ENCODE measurements at regions not wholly inside any gene's neighbourhood (a gene's known extent, or its start where the extent isn't known, plus 50 kb on each side); places are given as distances from the start of the nearest gene placed in this dataset.

GRCh38 chr21:16073586-16073985 lies 343.8 kb downstream of the USP25 start:
- Histone ChIP-seq H3K27ac (ENCODE audit: low read length) (no peak overlapping the region), H3K4me1 (ENCODE audit: control insufficient read depth in 1 of 2, extremely low read depth in 1 of 2, insufficient read depth in 2 of 2, low read length in 2 of 2) (no peaks in the 10 kb centered on the region), H3K9me3 (no peaks in the 10 kb centered on the region), H3K36me3 (ENCODE audit: control insufficient read depth in 2 of 2, extremely low read depth in 1 of 2, insufficient read depth in 1 of 2, low read length in 1 of 2) (no peaks in the 10 kb centered on the region), H3K27me3 (replicated peaks in 1 of 2; ENCODE audit: control insufficient read depth in 2 of 2, extremely low read depth in 1 of 2, insufficient read depth in 2 of 2, low read length in 1 of 2) (no peaks in the 10 kb centered on the region), H3K4me3 (ENCODE audit: control insufficient read depth in 1 of 2, extremely low read depth in 1 of 2, low read length in 1 of 2) (no peak overlapping the region)
- no peaks in the 10 kb centered on the region for H3K36me3 Mint-ChIP-seq
- DNase-seq (no peak), ATAC-seq (replicated peaks in 1 of 4) (no peak)
- no peaks in the 10 kb centered on the region for H3K9me3 Mint-ChIP-seq
- no peak overlapping the region for H3K4me3 Mint-ChIP-seq
- H3K27ac Mint-ChIP-seq = no peak overlapping the region
- ChIA-PET CTCF (no interaction called here), POLR2A (no interaction called here)
- H3K4me1 Mint-ChIP-seq = no peaks in the 10 kb centered on the region
- H3K27me3 Mint-ChIP-seq = peaks cover 4 to 8% of the 10 kb centered on the region in 2 donors
- no CpG with 5 or more reads among the region's 2 CpGs for WGBS (ENCODE audit: insufficient coverage)

- Mint-ChIP-seq H3K36me3 (no peaks in the 10 kb centered on the region), H3K4me1 (no peaks in the 10 kb centered on the region), H3K27ac (no peak overlapping the region), H3K4me3 (no peak overlapping the region), H3K9me3 (no peaks in the 10 kb centered on the region), H3K27me3 (peaks cover 2 to 8% of the 10 kb centered on the region in 2 donors)
- ChIA-PET CTCF (no interaction called here), POLR2A (no interaction called here)
- Histone ChIP-seq H3K9me3 (no peaks in the 10 kb centered on the region), H3K27me3 (replicated peaks in 1 of 2; ENCODE audit: control insufficient read depth in 2 of 2, extremely low read depth in 1 of 2, insufficient read depth in 2 of 2, low read length in 1 of 2) (no peaks in the 10 kb centered on the region), H3K36me3 (ENCODE audit: control insufficient read depth in 2 of 2, extremely low read depth in 1 of 2, insufficient read depth in 1 of 2, low read length in 1 of 2) (no peaks in the 10 kb centered on the region), H3K4me3 (ENCODE audit: control insufficient read depth in 1 of 2, extremely low read depth in 1 of 2, low read length in 1 of 2) (no peak overlapping the region), H3K27ac (ENCODE audit: low read length) (no peak overlapping the region), H3K4me1 (ENCODE audit: control insufficient read depth in 1 of 2, extremely low read depth in 1 of 2, insufficient read depth in 2 of 2, low read length in 2 of 2) (no peaks in the 10 kb centered on the region)
- DNase-seq (no peak), ATAC-seq (replicated peaks in 1 of 4) (no peak)
- WGBS (ENCODE audit: insufficient coverage) = no CpG with 5 or more reads among the region's 3 CpGs
Observed at GRCh38 chr21:16074950-16075489, 345.2 kb downstream of the USP25 start.

- Mint-ChIP-seq H3K27me3 (peaks cover 2 to 3% of the 10 kb centered on the region in 2 donors), H3K27ac (no peak overlapping the region), H3K4me1 (no peaks in the 10 kb centered on the region), H3K9me3 (no peaks in the 10 kb centered on the region), H3K36me3 (no peaks in the 10 kb centered on the region), H3K4me3 (no peak overlapping the region)
- no peak for ATAC-seq (replicated peaks in 1 of 4)
- no peak overlapping the region for H3K27ac ChIP-seq (ENCODE audit: low read length)
- POLR2A ChIA-PET = no interaction called here
- DNase-seq = no peak
- no CpG with 5 or more reads among the region's 5 CpGs for WGBS (ENCODE audit: insufficient coverage)
- no peaks in the 10 kb centered on the region for H3K36me3 ChIP-seq (ENCODE audit: control insufficient read depth in 2 of 2, extremely low read depth in 1 of 2, insufficient read depth in 1 of 2, low read length in 1 of 2)
- H3K9me3 ChIP-seq = no peaks in the 10 kb centered on the region
- CTCF ChIA-PET = no interaction called here
- H3K4me3 ChIP-seq (ENCODE audit: control insufficient read depth in 1 of 2, extremely low read depth in 1 of 2, low read length in 1 of 2) = no peak overlapping the region
- H3K4me1 ChIP-seq (ENCODE audit: control insufficient read depth in 1 of 2, extremely low read depth in 1 of 2, insufficient read depth in 2 of 2, low read length in 2 of 2) = no peaks in the 10 kb centered on the region
- H3K27me3 ChIP-seq (replicated peaks in 1 of 2; ENCODE audit: control insufficient read depth in 2 of 2, extremely low read depth in 1 of 2, insufficient read depth in 2 of 2, low read length in 1 of 2) = no peaks in the 10 kb centered on the region
Observed at GRCh38 chr21:16075649-16076282, 346.0 kb downstream of the USP25 start.

- H3K27me3 ChIP-seq (replicated peaks in 1 of 2; ENCODE audit: control insufficient read depth in 2 of 2, extremely low read depth in 1 of 2, insufficient read depth in 2 of 2, low read length in 1 of 2) = no peaks in the 10 kb centered on the region
- no peaks in the 10 kb centered on the region for H3K4me1 ChIP-seq (ENCODE audit: control insufficient read depth in 1 of 2, extremely low read depth in 1 of 2, insufficient read depth in 2 of 2, low read length in 2 of 2)
- ChIA-PET POLR2A (no interaction called here), CTCF (no interaction called here)
- Mint-ChIP-seq H3K9me3 (no peaks in the 10 kb centered on the region), H3K4me3 (no peak overlapping the region), H3K4me1 (no peaks in the 10 kb centered on the region), H3K27ac (no peak overlapping the region), H3K36me3 (no peaks in the 10 kb centered on the region), H3K27me3 (peaks cover 0 to 3% of the 10 kb centered on the region in 2 donors)
- no peaks in the 10 kb centered on the region for H3K9me3 ChIP-seq
- DNase-seq (no peak), ATAC-seq (replicated peaks in 1 of 4) (no peak)
- no peak overlapping the region for H3K27ac ChIP-seq (ENCODE audit: low read length)
- H3K36me3 ChIP-seq (ENCODE audit: control insufficient read depth in 2 of 2, extremely low read depth in 1 of 2, insufficient read depth in 1 of 2, low read length in 1 of 2) = no peaks in the 10 kb centered on the region
- no peak overlapping the region for H3K4me3 ChIP-seq (ENCODE audit: control insufficient read depth in 1 of 2, extremely low read depth in 1 of 2, low read length in 1 of 2)
Observed at GRCh38 chr21:16076465-16076864, 346.7 kb downstream of the USP25 start.

- Histone ChIP-seq H3K9me3 (no peaks in the 10 kb centered on the region), H3K4me3 (ENCODE audit: control insufficient read depth in 1 of 2, extremely low read depth in 1 of 2, low read length in 1 of 2) (no peak overlapping the region), H3K27ac (ENCODE audit: low read length) (no peak overlapping the region), H3K36me3 (ENCODE audit: control insufficient read depth in 2 of 2, extremely low read depth in 1 of 2, insufficient read depth in 1 of 2, low read length in 1 of 2) (no peaks in the 10 kb centered on the region), H3K4me1 (ENCODE audit: control insufficient read depth in 1 of 2, extremely low read depth in 1 of 2, insufficient read depth in 2 of 2, low read length in 2 of 2) (no peaks in the 10 kb centered on the region), H3K27me3 (replicated peaks in 1 of 2; ENCODE audit: control insufficient read depth in 2 of 2, extremely low read depth in 1 of 2, insufficient read depth in 2 of 2, low read length in 1 of 2) (no peaks in the 10 kb centered on the region)
- WGBS (ENCODE audit: insufficient coverage) = no CpG with 5 or more reads among the region's 2 CpGs
- H3K4me1 Mint-ChIP-seq = no peaks in the 10 kb centered on the region
- no peak overlapping the region for H3K4me3 Mint-ChIP-seq
- no peaks in the 10 kb centered on the region for H3K27me3 Mint-ChIP-seq
- no peak overlapping the region for H3K27ac Mint-ChIP-seq
- ATAC-seq (replicated peaks in 1 of 4) (no peak), DNase-seq (no peak)
- POLR2A ChIA-PET = no interaction called here
- H3K9me3 Mint-ChIP-seq = no peaks in the 10 kb centered on the region
- CTCF ChIA-PET = no interaction called here
- H3K36me3 Mint-ChIP-seq = no peaks in the 10 kb centered on the region
Observed at GRCh38 chr21:16078382-16078781, 348.6 kb downstream of the USP25 start.

GRCh38 chr21:16079830-16080229 lies 350.0 kb downstream of the USP25 start:
- WGBS (ENCODE audit: insufficient coverage) = no CpG with 5 or more reads among the region's 1 CpG
- DNase-seq = no peak
- POLR2A ChIA-PET = no interaction called here
- Mint-ChIP-seq H3K27ac (no peak overlapping the region), H3K4me3 (no peak overlapping the region), H3K36me3 (no peaks in the 10 kb centered on the region), H3K4me1 (no peaks in the 10 kb centered on the region), H3K27me3 (no peaks in the 10 kb centered on the region), H3K9me3 (no peaks in the 10 kb centered on the region)
- H3K4me1 ChIP-seq (ENCODE audit: control insufficient read depth in 1 of 2, extremely low read depth in 1 of 2, insufficient read depth in 2 of 2, low read length in 2 of 2) = no peaks in the 10 kb centered on the region
- ATAC-seq (replicated peaks in 1 of 4) = no peak
- H3K36me3 ChIP-seq (ENCODE audit: control insufficient read depth in 2 of 2, extremely low read depth in 1 of 2, insufficient read depth in 1 of 2, low read length in 1 of 2) = no peaks in the 10 kb centered on the region
- CTCF ChIA-PET = no interaction called here
- no peaks in the 10 kb centered on the region for H3K27me3 ChIP-seq (replicated peaks in 1 of 2; ENCODE audit: control insufficient read depth in 2 of 2, extremely low read depth in 1 of 2, insufficient read depth in 2 of 2, low read length in 1 of 2)
- H3K4me3 ChIP-seq (ENCODE audit: control insufficient read depth in 1 of 2, extremely low read depth in 1 of 2, low read length in 1 of 2) = no peak overlapping the region
- no peaks in the 10 kb centered on the region for H3K9me3 ChIP-seq
- no peak overlapping the region for H3K27ac ChIP-seq (ENCODE audit: low read length)

- Mint-ChIP-seq H3K27ac (no peak overlapping the region), H3K4me1 (no peaks in the 10 kb centered on the region), H3K4me3 (no peak overlapping the region), H3K36me3 (no peaks in the 10 kb centered on the region), H3K9me3 (no peaks in the 10 kb centered on the region), H3K27me3 (no peaks in the 10 kb centered on the region)
- 100% methylated on average over 1 of the region's 2 CpGs for WGBS (ENCODE audit: insufficient coverage)
- Histone ChIP-seq H3K4me1 (ENCODE audit: control insufficient read depth in 1 of 2, extremely low read depth in 1 of 2, insufficient read depth in 2 of 2, low read length in 2 of 2) (no peaks in the 10 kb centered on the region), H3K4me3 (ENCODE audit: control insufficient read depth in 1 of 2, extremely low read depth in 1 of 2, low read length in 1 of 2) (no peak overlapping the region), H3K27ac (ENCODE audit: low read length) (no peak overlapping the region), H3K36me3 (ENCODE audit: control insufficient read depth in 2 of 2, extremely low read depth in 1 of 2, insufficient read depth in 1 of 2, low read length in 1 of 2) (no peaks in the 10 kb centered on the region), H3K9me3 (no peaks in the 10 kb centered on the region), H3K27me3 (replicated peaks in 1 of 2; ENCODE audit: control insufficient read depth in 2 of 2, extremely low read depth in 1 of 2, insufficient read depth in 2 of 2, low read length in 1 of 2) (no peaks in the 10 kb centered on the region)
- DNase-seq (no peak), ATAC-seq (replicated peaks in 1 of 4) (no peak)
- ChIA-PET POLR2A (no interaction called here), CTCF (interaction anchor here in 1 of 2 donors (0.6 to 1.3 kb wide), 2 partner anchors 73 to 98 kb away, joined by 4 read pairs; no protein-coding TSS in a partner anchor)
Observed at GRCh38 chr21:16081304-16081703, 351.5 kb downstream of the USP25 start.

Data from T-cell (primary cell).